HepG2 (cell line): ENCODE measurements at regions not wholly inside any gene's neighbourhood (a gene's known extent, or its start where the extent isn't known, plus 50 kb on each side); places are given as distances from the start of the nearest gene placed in this dataset.

Source experiments
- ATAC-seq: fragments of 200-7000 bp; cut with Tn5 transposase; 3 replicates; pipeline ENCODE4 v1.9.1; 2020; ENCODE audit warnings: mild to moderate bottlenecking, moderate library complexity
- BruUV-seq: library from RNA; stranded (reverse); fragments of 400-500 nt; replicated peaks from 2 replicates; lab custom pipeline; 2021; lab: Mats Ljungman, UMichigan
- CTCF ChIA-PET: fragments of 300-600 bp; formaldehyde crosslinking; extraction: SDS; loops from one replicate; lab custom pipeline; 2021; ENCODE audit warnings: low total read pairs, inconsistent platforms, low intra/inter-chr PET ratio; lab: Yijun Ruan, JAX
- POLR2A ChIA-PET: fragments of 350-600 bp; sonication (Branson Sonifier 250); formaldehyde crosslinking; loops from one replicate; lab custom pipeline; 2020; ENCODE audit warnings: antibody characterized with exemption, inconsistent platforms; lab: Yijun Ruan, JAX
- DNase-seq: peaks from one replicate; pipeline ENCODE4 v3.0.0-alpha.2; 2015; ENCODE audit warnings: low spot score
- FAIRE-seq: peaks from 3 replicates; lab custom pipeline; 2011; peaks lifted over from hg19 to GRCh38; lab: Jason Lieb, UNC
- H2AFZ ChIP-seq: one replicate; pipeline ENCODE4 v1.6.1; 2011; ENCODE audit warnings: low read length, inconsistent platforms
- H3K27ac ChIP-seq: fragments of 300-600 bp; 3 replicates; pipeline ENCODE4 v1.8.0; 2011; ENCODE audit warnings: mixed run types, mild to moderate bottlenecking, mixed read lengths, low read length, inconsistent platforms; ENCODE audit not compliant: insufficient read depth; ENCODE audit errors: extremely low read length
- H3K27me3 ChIP-seq, 2 experiments: fragments of 200-600 bp in 1 of 2; 2 replicates in 1 of 2; 3 replicates in 1 of 2; pipeline versions ENCODE4 v1.6.0 to v1.8.0; 2011; ENCODE audit warnings: low read length in 2 of 2, mild to moderate bottlenecking in 2 of 2, moderate library complexity in 2 of 2, inconsistent platforms in 1 of 2; ENCODE audit not compliant: insufficient read depth in 2 of 2, control insufficient read depth in 1 of 2
- H3K36me3 ChIP-seq, 2 experiments: fragments of 200-600 bp in 1 of 2; replicated peaks in 1 of 2; 2 replicates in 1 of 2; 3 replicates in 1 of 2; pipeline versions ENCODE4 v1.5.1 to v1.8.0; 2011; ENCODE audit warnings: low read length in 2 of 2, inconsistent platforms in 1 of 2; ENCODE audit not compliant: insufficient read depth in 2 of 2, control insufficient read depth in 1 of 2
- H3K4me1 ChIP-seq: 2 replicates; pipeline ENCODE4 v1.5.1; 2012; ENCODE audit warnings: low read length, inconsistent platforms; ENCODE audit not compliant: insufficient read depth
- H3K4me2 ChIP-seq: 2 replicates; pipeline ENCODE4 v1.6.0; 2011; ENCODE audit warnings: low read depth, low read length, inconsistent platforms
- H3K4me3 ChIP-seq, 3 experiments: fragments of 200-600 bp in 1 of 3; sonication (generic), shearing (Covaris generic) in 1 of 3; replicated peaks in 1 of 3; 2 replicates each; pipeline ENCODE4 v1.5.1; 2011 to 2016; ENCODE audit warnings: low read length in 3 of 3, inconsistent platforms in 2 of 3, low read depth in 2 of 3, mild to moderate bottlenecking in 2 of 3, control low read depth in 1 of 3, mixed read lengths in 1 of 3; ENCODE audit not compliant: insufficient read depth in 1 of 3
- H3K79me2 ChIP-seq: one replicate; pipeline ENCODE4 v1.6.1; 2011; ENCODE audit warnings: low read length, inconsistent platforms; ENCODE audit not compliant: insufficient read depth
- H3K9ac ChIP-seq: 2 replicates; pipeline ENCODE4 v1.6.0; 2011; ENCODE audit warnings: mild to moderate bottlenecking, low read depth, low read length, inconsistent platforms; ENCODE audit not compliant: insufficient read depth
- H3K9me3 ChIP-seq: 2 replicates; pipeline ENCODE4 v1.5.1; 2012; ENCODE audit warnings: mild to moderate bottlenecking, low read length
- H4K20me1 ChIP-seq: 2 replicates; pipeline ENCODE4 v1.6.0; 2011; ENCODE audit warnings: inconsistent platforms, mild to moderate bottlenecking, low read length, moderate library complexity; ENCODE audit not compliant: insufficient read depth
- KDM5B ChIP-seq: sonication (generic); formaldehyde crosslinking; IDR thresholded peaks from 2 replicates; pipeline ENCODE4 v1.4.0; 2020; ENCODE audit warnings: missing genetic modification reagents, mild to moderate bottlenecking, borderline replicate concordance
- MAFK ChIP-seq, 2 experiments: IDR thresholded peaks in 1 of 2; conservative IDR thresholded peaks in 1 of 2; 2 replicates each; pipeline ENCODE4 v1.6.1; 2011; ENCODE audit warnings: improper control_type of control experiment in 2 of 2, low read length in 2 of 2
- MED1 ChIP-seq: sonication (generic); formaldehyde crosslinking; IDR thresholded peaks from 2 replicates; pipeline ENCODE4 v1.4.0; 2020; ENCODE audit warnings: missing genetic modification reagents
- ZFP82 ChIP-seq: sonication (generic); formaldehyde crosslinking; IDR thresholded peaks from 2 replicates; pipeline ENCODE4 v1.5.1; 2020; ENCODE audit warnings: mild to moderate bottlenecking, missing genetic modification reagents, borderline replicate concordance
- ZNF17 ChIP-seq: sonication (generic); formaldehyde crosslinking; IDR thresholded peaks from 2 replicates; pipeline ENCODE4 v1.5.0; 2020; ENCODE audit warnings: mild to moderate bottlenecking, missing genetic modification reagents
- ZNF878 ChIP-seq: sonication (generic); formaldehyde crosslinking; IDR thresholded peaks from 2 replicates; pipeline ENCODE4 v1.8.1; 2023; ENCODE audit warnings: mild to moderate bottlenecking, missing genetic modification reagents, moderate library complexity
- ZSCAN21 ChIP-seq: sonication (generic); formaldehyde crosslinking; IDR thresholded peaks from 2 replicates; pipeline ENCODE4 v1.8.0; 2022; ENCODE audit warnings: mild to moderate bottlenecking, missing genetic modification reagents, moderate library complexity, borderline replicate concordance
- WGBS: methylation state at CpG from one replicate; pipeline ENCODE4 v1.1.6; 2017; ENCODE audit warnings: low lambda C conversion rate; 5-methylcytosine and 5-hydroxymethylcytosine counted together
- in situ Hi-C: cut with HindIII; loops from 2 replicates; pipeline ENCODE4 v1.10.0; 2017; ENCODE audit warnings: low pct_unique_long_range_greater_than_20kb; ENCODE audit not compliant: extremely low pct_ligation_motif_present
- intact Hi-C: fragments of 100-400 bp; cut with micrococcal nuclease; formaldehyde crosslinking; loops from one replicate; pipeline ENCODE4 v1.10.0; 2022; ENCODE audit not compliant: unreplicated experiment

- FAIRE-seq = no peak
- Histone ChIP-seq H3K4me1 (no peaks in the 10 kb centered on the region), H2AFZ (no peak overlapping the region), H4K20me1 (no peaks in the 10 kb centered on the region), H3K4me2 (no peak overlapping the region), H3K36me3 (no peaks in the 10 kb centered on the region), H3K4me3 (no peak overlapping the region), H3K27me3 (no peaks in the 10 kb centered on the region; a peak in 1 of 5 replicates), H3K9ac (no peak overlapping the region), H3K27ac (no peak overlapping the region), H3K79me2 (no peaks in the 10 kb centered on the region), H3K9me3 (peaks cover 9% of the 10 kb centered on the region; the same call in 1 of the 2 replicates)
- in situ Hi-C loops = no loop called here
- BruUV-seq = no TSS peak
- ChIA-PET POLR2A (no interaction called here), CTCF (no interaction called here)
- intact Hi-C loops = no loop called here
- WGBS = 17% methylated on average over 5 of the region's 5 CpGs
- TF ChIP-seq MED1 (CRISPR knock-in tag) (no peak), MAFK (conservative IDR thresholded peaks at IDR 0.05 in 1 of 2, IDR thresholded peaks at IDR 0.05 in 1 of 2; ENCODE audit: low read length in 2 of 2) (peak in 1 of 2 experiments; percentile 44; a peak in 2 of 4 replicates), ZNF17 (CRISPR knock-in tag) (no peak), KDM5B (CRISPR knock-in tag) (no peak)
- no peak for ATAC-seq
- no peak for DNase-seq
Measured at GRCh38 chr11:119551420-119552105, 128.6 kb upstream of the THY1 start.

GRCh38 chr11:119550053-119550752 lies 127.2 kb upstream of the THY1 start:
- WGBS = 0% methylated on average over 2 of the region's 2 CpGs
- CTCF ChIA-PET = no interaction called here
- no peak for ATAC-seq
- DNase-seq = no peak
- no peaks in the 10 kb centered on the region for H3K4me1 ChIP-seq
- no peak overlapping the region for H2AFZ ChIP-seq
- FAIRE-seq = no peak
- H3K9ac ChIP-seq = no peak overlapping the region
- no peak overlapping the region for H3K27ac ChIP-seq
- H3K27me3 ChIP-seq = no peaks in the 10 kb centered on the region; a peak in 2 of 5 replicates
- POLR2A ChIA-PET = no interaction called here
- H3K4me2 ChIP-seq = no peak overlapping the region
- TF ChIP-seq ZNF878 (CRISPR knock-in tag) (no peak), ZSCAN21 (CRISPR knock-in tag) (no peak), ZFP82 (CRISPR knock-in tag) (no peak)
- no peaks in the 10 kb centered on the region for H4K20me1 ChIP-seq
- H3K4me3 ChIP-seq = no peak overlapping the region
- H3K36me3 ChIP-seq = no peaks in the 10 kb centered on the region
- intact Hi-C loops = no loop called here
- peaks cover 9% of the 10 kb centered on the region; the same call in 1 of the 2 replicates for H3K9me3 ChIP-seq
- H3K79me2 ChIP-seq = no peaks in the 10 kb centered on the region
- in situ Hi-C loops = no loop called here
- no TSS peak for BruUV-seq
